SK-N-MC (cell line): ENCODE measurements at regions not wholly inside any gene's neighbourhood (a gene's known extent, or its start where the extent isn't known, plus 50 kb on each side); places are given as distances from the start of the nearest gene placed in this dataset.

Source experiments
- EZH2 ChIP-seq: fragments of 200-600 bp; sonication (generic); IDR thresholded peaks from one replicate; pipeline ENCODE4 v1.6.1; 2017; ENCODE audit warnings: antibody characterized with exemption
- FOXP2 ChIP-seq: optimal IDR thresholded peaks from 2 replicates; pipeline ENCODE3; 2011; ENCODE audit warnings: mild to moderate bottlenecking, moderate library complexity; ENCODE audit not compliant: insufficient read depth; ENCODE audit errors: extremely low read length, control extremely low read depth
- POLR2AphosphoS5 ChIP-seq: IDR thresholded peaks from 2 replicates; pipeline ENCODE4 v1.6.1; 2012; ENCODE audit warnings: mild to moderate bottlenecking, low read depth, low read length, borderline replicate concordance

DNA sequence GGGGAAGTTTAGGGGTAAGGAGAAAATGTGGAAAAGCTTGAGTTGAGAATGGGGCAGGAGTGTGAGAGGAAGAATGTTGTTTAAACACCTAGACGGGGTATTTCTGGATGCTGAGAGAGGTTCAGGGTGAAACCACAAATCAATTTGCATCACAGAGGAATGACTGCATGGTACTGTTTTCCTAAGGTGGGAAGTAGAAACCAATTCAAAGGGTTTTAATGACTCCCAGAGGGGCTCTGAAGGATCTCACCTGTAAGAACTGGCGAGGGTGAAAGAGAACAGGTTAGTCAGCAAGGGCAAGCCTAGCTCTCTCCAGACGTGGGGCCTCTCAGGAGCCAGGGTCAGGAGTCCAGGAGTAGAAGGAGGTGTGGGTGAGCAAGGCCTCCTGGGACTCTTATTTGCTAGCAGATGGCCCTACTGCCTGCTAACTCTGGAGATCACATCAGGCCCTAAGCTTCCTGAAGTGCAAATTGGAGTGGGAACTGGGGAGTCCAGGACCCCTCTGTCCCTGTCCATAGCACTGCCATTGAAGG, 133.0 kb upstream of the CELF4 start:
- TF ChIP-seq EZH2 (no peak), POLR2AphosphoS5 (no peak), FOXP2 (no peak)
